Right kidney (tissue), 1 donor: ENCODE measurements at regions not wholly inside any gene's neighbourhood (a gene's known extent, or its start where the extent isn't known, plus 50 kb on each side); places are given as distances from the start of the nearest gene placed in this dataset.

Experiments
- DNase-seq: peaks from one replicate; pipeline ENCODE4 v3.0.0-alpha.2; 2016

DNA sequence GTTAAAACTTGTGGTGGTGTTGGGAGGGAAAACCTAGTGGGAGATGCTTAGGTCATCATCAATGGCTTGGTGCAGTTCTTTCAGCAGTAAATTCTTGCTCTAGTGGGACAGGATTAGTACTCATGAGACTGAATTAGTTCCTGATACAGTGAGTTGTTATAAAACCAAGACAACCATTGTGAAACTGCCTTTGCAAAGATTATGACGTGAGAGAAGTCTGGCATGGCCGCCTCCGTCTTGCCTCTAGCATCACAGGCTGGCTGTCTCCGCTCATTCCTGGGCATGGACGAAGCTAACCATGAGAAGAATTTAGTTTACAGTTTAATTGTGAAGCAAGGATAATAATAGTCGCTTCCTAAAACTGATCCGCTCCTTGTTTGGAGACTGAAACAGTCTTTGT, 186.4 kb downstream of the KIF20B start:
- DNase-seq = no peak

- DNase-seq = no peak
Observed at GRCh38 chr10:89888321-89889070, 187.1 kb downstream of the KIF20B start.

DNA sequence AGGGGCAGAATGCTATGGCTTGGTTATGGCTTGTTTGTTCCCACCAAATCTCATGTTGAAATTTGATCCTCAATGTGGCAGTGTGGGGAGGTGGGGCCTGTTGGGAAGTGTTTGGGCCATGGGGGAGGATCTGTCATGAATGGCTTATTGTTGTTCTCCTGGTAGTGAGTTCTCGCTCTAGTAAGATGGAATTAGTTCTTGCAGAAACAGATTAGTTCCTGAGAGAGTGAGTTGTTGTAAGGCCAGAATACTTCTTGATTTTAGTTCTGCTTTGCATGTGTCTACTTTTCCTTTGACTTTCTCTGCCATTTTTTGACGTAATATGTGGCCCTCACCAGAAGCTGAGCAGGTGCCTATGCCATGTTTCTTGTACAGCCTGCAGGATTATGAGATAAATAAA, 188.2 kb downstream of the KIF20B start:
- DNase-seq = no peak

GRCh38 chr10:89891006-89891535, 189.7 kb downstream of the KIF20B start:
- DNase-seq = no peak

- DNase-seq = no peak
Observed at GRCh38 chr10:89894051-89894450, 192.7 kb downstream of the KIF20B start.

DNA sequence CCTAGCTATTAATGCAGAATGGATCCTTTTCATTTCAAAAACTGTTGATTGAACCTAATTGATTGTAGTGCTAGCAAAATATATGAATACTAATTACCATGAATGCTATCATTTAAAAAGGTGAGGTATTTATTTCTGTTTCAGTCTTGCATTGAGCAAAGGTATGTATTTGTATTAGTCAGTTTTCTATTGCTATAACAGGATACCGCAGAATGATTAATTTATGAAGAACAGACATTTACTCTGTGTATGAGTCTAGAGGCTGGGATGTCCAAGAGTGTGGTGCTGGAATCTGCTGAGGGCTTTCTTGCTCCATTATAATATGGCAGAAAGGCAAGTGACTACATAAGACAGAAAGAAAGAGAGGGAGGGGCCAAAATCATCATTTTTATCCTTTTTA, 199.2 kb downstream of the KIF20B start:
- no peak for DNase-seq

- DNase-seq = no peak
Observed at GRCh38 chr10:89901895-89902294, 200.5 kb downstream of the KIF20B start.

- DNase-seq = no peak
Observed at GRCh38 chr10:89904755-89905154, 203.4 kb downstream of the KIF20B start.

DNA sequence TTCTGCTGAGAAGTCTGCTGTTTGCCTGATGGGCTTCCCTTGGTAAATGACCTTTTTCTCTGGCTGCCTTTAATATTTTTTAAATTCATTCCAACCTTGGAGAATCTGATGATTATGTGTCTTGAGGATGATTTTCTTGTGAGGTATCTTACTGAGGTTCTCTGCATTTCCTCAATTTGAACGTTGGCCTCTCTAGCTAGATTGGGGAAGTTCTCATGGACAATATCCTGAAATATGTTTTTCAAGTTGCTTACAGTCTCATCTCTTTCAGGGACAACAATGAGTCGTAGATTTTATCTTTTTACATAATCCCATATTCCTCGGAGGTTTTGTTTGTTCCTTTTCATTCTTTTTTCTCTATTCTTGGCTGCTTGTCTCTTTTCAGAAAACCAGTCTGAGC, 208.4 kb downstream of the KIF20B start:
- DNase-seq = no peak

DNA sequence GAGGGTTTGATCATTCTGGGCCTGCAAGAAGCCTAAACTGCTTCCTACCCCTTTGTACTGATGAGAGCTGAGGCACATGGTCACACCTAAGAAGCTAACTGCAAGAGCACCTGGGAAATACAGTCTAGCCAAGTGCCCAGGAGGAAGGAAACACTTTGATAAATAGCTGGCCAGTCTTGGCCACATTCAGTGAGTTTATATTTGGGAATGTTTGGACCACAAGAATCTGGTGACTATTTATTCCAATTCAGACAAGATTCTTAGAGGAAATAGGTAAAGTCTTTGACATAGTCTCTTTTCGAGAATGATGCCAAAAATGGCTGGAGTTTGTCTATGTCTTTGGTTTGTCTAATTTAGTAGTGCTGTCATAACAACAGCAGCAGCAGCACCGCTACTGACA, 213.6 kb downstream of the KIF20B start:
- no peak for DNase-seq

GRCh38 chr10:89915968-89916367, 214.6 kb downstream of the KIF20B start:
- no peak for DNase-seq

DNA sequence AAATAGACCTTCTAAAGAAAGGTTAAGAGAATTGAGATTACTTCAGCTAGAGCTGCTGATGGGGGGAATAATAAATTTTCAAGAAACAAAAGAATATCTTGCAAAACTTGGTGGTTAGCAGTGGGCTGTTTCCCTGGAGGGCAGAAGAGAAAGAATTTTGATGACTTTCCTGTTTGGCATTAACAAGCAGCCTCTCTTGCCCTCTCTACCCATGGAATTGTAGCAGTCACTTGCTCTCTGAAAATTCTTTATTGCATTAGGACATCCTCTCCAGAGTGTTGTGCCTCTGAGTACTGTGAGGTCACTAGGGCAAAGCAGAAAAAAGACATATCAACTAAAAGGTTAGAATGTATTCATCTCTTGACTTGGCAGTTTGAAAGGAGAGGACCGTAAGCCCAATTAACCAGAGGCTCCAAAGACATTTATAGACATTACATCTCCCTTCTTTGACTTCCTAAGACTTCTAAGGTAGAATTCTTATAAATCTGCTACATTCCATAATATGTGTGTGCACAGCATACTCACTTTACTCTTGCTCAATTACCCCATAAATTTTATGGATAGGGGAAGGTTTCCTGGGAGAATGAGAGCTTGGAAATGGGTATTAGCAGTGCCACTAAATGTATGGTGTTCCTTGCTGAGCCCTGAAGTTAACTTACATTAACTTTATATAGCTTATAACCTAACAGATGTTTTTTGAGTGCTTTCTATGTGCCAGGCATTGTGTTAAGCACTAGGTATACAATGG, 215.3 kb downstream of the KIF20B start:
- no peak for DNase-seq

DNA sequence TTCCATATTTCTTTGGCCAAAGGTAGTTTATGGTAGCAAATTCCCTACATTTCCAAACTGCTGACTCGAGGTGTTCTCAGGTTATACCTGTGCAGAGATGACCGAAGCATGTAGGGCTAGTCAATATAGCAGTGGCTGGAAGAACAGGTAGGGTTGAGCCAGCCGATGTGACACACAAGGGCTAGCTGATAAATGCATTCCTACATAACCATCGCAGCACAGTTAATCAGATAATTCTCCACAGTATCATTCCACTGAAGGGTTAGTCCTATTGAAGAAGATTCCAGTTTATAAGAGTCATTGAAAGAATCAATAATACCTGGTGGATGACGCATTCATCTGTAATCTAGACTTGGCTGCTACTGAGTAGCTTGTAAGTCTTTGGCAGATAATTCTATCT, 220.0 kb downstream of the KIF20B start:
- DNase-seq = no peak

GRCh38 chr10:89923661-89924060, 222.3 kb downstream of the KIF20B start:
- no peak for DNase-seq

DNA sequence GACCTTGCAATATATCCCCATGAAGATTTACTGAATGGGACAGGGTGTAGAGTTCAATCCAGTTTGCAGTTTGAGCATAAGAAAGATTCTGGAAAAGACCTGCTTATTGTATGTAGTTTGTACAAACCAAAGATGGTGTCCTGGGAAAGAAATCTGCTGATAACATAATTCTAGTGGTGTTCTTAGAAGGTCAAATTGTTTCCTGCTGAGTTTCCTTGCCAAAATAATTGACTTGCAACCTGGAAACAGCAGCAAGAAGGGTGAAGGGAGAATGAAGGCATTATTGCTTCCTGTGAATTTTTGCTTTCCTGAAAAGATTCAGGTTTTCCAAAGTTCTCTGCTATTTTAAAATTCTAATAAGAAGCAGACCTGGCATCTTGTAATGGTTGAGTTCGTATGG, 222.9 kb downstream of the KIF20B start:
- DNase-seq = no peak

GRCh38 chr10:89926736-89927135, 225.3 kb downstream of the KIF20B start:
- no peak for DNase-seq

DNA sequence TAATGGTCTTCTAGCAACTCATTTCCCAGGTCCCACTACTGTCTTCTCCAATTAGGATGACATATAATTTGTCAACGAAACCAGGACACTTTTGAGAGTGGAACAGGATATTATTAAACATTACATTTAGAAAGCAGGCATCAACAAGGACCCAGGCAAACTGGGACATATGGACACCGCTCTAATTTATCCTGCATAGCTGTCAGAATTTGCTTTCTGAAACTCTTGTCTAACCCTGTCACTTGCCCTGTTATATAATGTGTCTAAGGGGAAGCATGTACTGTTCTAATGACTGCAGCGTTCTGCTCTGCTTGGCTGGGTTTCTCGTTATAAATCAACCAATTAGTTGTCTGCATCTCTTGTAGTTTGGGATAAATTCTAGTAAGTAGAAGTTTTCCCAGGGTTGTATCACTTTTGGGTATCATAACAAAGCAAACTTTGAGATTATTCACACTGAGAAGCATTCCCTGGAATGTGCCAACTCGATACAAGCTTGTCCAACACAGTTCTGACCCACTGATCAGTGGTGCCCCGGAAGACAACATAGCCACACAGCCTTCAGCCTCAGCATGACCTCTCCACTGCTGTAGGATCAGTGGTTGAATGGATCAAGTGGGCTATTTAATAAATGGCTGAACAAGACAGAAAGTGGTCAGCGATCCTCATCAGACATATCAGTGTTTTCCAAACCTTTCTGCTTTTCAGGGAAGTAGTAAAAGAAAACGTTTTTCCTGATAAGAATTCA, 228.1 kb downstream of the KIF20B start:
- DNase-seq = no peak

DNA sequence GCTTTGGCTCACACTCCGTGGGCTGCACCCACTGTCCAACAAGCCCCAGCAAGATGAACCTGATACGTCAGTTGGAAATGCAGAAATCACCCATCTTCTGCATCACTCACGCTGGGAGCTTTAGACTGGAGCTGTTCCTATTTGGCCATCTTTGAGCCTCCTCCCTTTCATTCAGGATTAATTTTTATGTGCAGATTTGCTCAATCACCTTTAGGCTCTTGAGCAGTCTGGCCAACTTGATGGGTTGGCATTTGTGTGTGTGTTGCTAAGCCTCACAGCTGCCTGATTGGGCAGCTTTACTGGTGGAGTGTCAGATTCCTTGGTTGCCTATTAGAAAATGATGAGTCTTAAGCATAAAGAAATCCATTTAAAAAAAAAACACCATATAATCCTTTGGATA, 236.1 kb downstream of the KIF20B start:
- no peak for DNase-seq

DNA sequence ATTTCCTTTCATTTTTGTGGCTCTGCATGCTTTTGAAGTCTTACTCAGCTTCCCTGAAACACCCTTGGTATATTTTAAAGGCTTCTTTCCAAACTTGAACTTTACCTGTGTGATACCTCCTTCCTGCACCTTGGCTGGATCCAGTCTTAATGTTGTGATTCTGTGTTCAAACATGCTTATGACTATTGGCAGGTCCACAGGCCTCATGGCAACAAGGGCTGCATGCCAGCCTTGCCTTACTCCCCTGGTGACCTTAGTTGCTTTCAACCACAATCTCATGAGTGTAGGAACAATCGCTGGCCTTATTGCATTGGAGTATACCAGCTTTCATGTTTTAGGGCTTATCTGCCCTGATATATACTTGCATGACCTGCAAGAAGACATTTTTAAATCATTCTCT, 238.7 kb downstream of the KIF20B start:
- DNase-seq = no peak

GRCh38 chr10:89942217-89942616, 240.8 kb downstream of the KIF20B start:
- DNase-seq = no peak

- DNase-seq = no peak
Observed at GRCh38 chr10:89944138-89944537, 242.7 kb downstream of the KIF20B start.

GRCh38 chr10:89946106-89946505, 244.7 kb downstream of the KIF20B start:
- DNase-seq = no peak

DNA sequence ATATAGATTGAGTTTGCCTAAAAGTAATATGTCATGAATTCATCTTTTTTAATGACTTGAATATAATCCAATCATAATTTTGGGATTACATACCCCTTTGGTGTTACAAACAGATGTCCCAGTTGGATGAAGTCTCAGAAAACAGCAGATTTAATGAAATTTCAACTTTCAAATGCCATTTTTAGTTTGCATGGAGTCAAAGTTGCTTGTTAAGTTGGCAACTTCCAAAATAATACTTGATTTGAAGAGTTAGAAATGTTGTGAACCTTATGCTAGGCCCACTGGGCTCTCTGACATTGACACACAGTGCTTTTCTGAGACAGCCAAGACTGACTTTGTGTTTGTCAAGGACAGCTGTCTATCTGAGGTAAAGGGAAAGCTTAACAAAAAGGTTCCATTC, 248.1 kb downstream of the KIF20B start:
- DNase-seq = no peak
